ENCODE measurements at regions not wholly inside any gene's neighbourhood (a gene's known extent, or its start where the extent isn't known, plus 50 kb on each side); places are given as distances from the start of the nearest gene placed in this dataset.
"Not testable (repeated sequence)": the region's sequence is repeated elsewhere in the genome, so short reads cannot be mapped to it uniquely, and the experiment has no call there.

DNA sequence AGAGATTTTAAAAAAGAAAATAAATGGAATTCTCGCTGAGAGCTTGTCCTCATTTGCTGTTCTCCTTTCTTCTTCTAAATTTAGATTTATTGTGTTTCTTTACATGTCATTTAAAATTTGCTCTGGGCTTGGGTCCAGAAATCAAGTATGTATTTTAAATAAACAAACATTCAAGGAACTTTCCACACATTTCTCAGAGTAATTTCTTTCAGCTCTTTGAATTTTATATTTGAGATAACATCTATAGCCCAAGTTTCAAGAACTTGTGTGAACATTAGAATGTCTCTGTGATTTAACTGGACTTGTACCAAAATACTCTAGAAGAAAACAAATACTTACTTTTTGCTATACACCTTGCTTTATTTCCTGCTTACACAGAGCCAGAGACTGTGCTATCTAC is 192.3 kb downstream of the TMEM200A start:
- no peak for DNase-seq

DNA sequence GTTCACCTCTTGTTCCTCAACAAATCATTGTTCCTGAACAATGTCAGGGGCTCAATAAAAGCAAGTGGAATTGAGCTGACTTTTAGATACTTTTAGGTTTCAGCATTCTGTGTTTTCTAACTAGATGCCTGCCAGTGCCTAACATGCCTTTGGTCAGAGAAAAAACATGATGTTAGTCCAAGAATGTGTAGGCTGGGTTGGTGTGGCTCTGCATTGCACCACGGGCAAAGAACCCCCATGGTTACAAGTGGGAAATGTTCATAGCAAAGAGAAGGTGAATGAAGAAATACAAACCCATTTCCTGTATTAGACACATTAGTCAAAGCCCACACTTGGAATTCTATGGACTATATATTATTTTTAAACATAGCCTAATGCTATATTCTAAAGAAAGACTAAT is 193.3 kb downstream of the TMEM200A start:
- DNase-seq, result no peak

GRCh38 chr6:130560231-130560630 is 194.4 kb downstream of the TMEM200A start:
- DNase-seq, result no peak

- DNase-seq, result not testable (repeated sequence)
Measured at GRCh38 chr6:130561159-130561558, 195.3 kb downstream of the TMEM200A start.

DNA sequence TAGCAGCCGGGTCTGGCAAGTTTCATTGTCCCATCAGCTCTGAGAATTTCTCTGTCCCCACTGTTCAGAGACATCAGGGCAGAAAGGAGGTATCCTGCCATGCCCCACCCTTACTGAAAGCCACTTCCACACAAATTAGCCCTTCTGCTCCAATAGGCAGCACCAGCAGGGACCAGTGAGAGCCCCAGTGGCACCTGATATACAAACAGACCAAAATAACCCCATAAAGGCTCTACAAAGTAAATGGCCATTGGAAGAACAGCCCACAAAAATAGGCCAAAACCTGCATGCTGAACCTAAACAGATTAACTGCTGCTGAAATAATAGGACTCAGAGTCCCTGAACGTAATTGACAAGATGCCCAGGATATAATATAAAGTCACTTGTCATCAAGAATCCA is 199.9 kb downstream of the TMEM200A start:
- DNase-seq, result no peak

GRCh38 chr6:130574146-130574545 is 208.3 kb downstream of the TMEM200A start:
- peak; percentile 7 for DNase-seq

GRCh38 chr6:130575557-130575956 is 209.7 kb downstream of the TMEM200A start:
- DNase-seq, result no peak

- DNase-seq, result peak; percentile 70
Measured at GRCh38 chr6:130575971-130576370, 210.2 kb downstream of the TMEM200A start.

GRCh38 chr6:130577178-130577919 is 211.5 kb downstream of the TMEM200A start:
- no peak for DNase-seq

GRCh38 chr6:130578713-130579112 is 212.9 kb downstream of the TMEM200A start:
- DNase-seq, result no peak

- DNase-seq, result no peak
Measured at GRCh38 chr6:130583268-130583667, 217.5 kb downstream of the TMEM200A start.

- no peak for DNase-seq
Measured at GRCh38 chr6:130585587-130585986, 219.8 kb downstream of the TMEM200A start.

DNA sequence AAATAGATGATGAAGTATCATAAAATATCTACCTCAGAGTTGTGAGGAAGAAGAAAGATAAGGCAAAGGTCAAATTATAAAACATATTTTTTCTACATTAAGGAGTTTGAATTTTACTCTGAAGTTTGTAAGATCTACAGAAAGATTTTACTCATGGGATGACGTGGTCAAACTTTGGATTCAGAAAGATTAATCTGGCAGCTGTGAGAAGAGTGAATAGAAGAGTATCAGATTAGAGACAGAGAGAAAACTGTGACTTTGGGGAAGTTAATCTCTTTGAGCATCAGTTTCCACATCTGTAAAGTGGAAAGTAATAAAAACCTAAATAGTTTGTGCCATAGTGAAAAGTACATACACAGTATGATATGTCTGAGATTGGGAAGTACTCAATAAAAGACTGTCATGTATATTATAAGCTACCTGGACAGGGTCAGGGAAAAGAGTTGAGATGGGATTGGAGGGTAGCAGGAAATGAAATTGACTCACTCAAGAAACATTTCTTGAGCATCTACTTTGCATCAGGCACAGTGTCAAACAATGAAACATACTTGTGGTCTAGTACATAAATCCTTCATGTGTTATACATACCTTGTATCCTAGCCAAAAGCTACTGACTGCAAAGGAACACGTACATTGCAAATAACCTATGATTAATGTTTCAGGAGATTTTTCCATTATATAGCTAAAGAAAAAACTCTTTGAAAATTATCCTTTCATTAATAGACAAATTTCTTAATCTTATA is 222.1 kb downstream of the TMEM200A start:
- DNase-seq, result no peak

GRCh38 chr6:130593200-130593599 is 227.4 kb downstream of the TMEM200A start:
- no peak for DNase-seq

DNA sequence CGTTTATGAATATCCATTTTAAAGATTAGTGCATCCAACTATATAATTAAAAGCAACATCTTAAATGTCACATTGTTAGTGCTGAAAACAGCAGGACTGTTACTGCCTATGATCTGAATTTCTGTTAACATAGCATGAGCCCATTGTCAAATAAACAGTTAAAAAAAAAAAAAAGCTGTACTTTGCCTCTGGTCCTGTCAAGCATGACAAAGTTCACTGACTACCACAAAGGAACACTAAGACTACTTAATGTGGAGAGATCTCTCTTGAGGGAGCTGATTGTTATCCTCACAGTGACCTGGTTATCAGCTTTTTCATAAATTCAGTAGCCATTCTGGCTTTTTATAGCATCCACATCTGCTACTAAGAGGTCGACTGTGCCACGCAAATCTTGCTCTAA is 228.1 kb downstream of the TMEM200A start:
- DNase-seq, result no peak

- no peak for DNase-seq
Measured at GRCh38 chr6:130598021-130598989, 228.9 kb upstream of the SMLR1 start.

- no peak for DNase-seq
Measured at GRCh38 chr6:130600880-130601341, 226.3 kb upstream of the SMLR1 start.

DNA sequence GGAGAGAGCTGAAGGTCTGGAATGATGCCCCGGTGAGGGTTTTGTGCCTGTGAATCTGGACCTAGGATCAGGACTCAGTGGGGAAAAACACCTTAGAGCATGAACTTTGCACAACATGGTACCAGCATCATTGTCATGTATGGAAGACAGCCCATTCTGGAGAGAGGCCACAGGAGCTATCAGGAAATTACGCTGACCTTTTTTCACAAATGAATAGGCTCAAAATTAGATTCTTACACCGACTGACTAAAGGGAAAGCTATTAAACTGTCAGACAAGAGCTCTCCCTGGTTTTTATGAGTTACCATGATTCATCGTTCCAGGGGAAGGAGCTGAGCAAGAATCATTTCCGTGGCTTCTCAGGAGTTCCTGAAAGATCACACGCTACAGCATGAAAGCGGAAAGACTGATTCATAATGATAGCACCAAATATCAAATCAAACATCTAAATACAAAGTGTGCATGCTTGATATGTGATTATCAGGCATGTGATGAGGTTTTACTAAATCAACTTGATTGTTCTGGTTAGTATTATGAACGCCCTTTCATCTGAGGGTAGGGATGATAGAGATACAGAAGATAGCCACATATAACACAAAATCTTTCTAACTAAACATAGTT is 224.9 kb upstream of the SMLR1 start:
- DNase-seq, result peak; percentile 65

DNA sequence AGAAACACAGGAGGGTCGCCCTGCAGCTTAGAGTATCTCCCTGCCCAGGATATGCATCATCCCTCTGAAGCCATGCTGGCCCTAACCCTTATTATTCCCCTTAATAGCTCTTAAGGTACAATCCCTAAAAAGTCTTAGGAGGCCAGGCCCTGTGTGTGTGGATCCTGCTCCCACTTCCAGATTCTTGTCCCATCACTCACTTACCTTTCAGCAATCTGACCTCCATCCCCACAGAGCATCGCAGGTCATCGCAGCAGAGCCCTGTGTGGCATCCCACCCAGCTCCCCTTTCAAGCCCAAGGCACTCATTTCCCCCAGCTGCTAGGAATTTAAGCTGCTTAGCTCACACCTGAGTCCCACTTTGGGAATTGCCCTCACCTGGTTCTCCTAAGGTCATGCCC is 223.8 kb upstream of the SMLR1 start:
- DNase-seq, result no peak

- no peak for DNase-seq
Measured at GRCh38 chr6:130604841-130605399, 222.3 kb upstream of the SMLR1 start.

- DNase-seq, result no peak
Measured at GRCh38 chr6:130610303-130610702, 216.9 kb upstream of the SMLR1 start.

DNA sequence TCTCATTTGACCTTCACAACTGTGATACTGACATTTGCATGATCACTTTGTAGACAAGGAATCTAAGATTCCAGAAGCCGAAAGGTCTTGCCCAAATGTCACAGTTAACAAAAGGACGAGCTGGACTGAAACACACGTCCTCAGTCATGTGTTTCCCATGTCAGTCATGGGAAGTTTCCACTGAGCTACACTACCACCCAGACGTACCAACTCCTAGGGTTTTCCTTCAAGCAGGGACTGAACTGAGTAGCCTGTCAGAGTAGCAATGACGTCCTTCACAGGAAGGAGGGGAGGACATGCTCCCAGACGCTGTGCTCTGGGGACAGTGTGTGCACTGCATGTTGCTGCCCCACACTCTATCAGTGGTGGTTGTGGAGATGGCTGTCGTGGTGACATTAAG is 215.8 kb upstream of the SMLR1 start:
- DNase-seq, result no peak
